ENCODE measurements at regions not wholly inside any gene's neighbourhood (a gene's known extent, or its start where the extent isn't known, plus 50 kb on each side); places are given as distances from the start of the nearest gene placed in this dataset.

- H3K9me3 ChIP-seq (ENCODE audit: control insufficient read depth, low read length), result no peaks in the 10 kb centered on the region
- TF ChIP-seq CTCF (IDR thresholded peaks at IDR 0.05), result no peak
- H3K27ac ChIP-seq, result no peak overlapping the region
- H3K27me3 ChIP-seq (ENCODE audit: control insufficient read depth, insufficient read depth, low read length), result no peaks in the 10 kb centered on the region
- H2AFZ ChIP-seq, result no peak overlapping the region
- no peak overlapping the region for H3K4me3 ChIP-seq (ENCODE audit: low read depth, low read length)
- H3K4me1 ChIP-seq, result no peaks in the 10 kb centered on the region
- H3K4me2 ChIP-seq (ENCODE audit: low read length), result no peak overlapping the region
- no peaks in the 10 kb centered on the region for H3K79me2 ChIP-seq
- H3K36me3 ChIP-seq (ENCODE audit: control insufficient read depth, insufficient read depth, low read length), result no peaks in the 10 kb centered on the region
- H3K9ac ChIP-seq, result no peak overlapping the region
Observed at GRCh38 chr18:7329016-7329415, 98.1 kb downstream of the LRRC30 start.

- Histone ChIP-seq H3K79me2 (no peaks in the 10 kb centered on the region), H3K4me1 (no peaks in the 10 kb centered on the region), H2AFZ (no peak overlapping the region), H3K27ac (no peak overlapping the region), H3K36me3 (ENCODE audit: control insufficient read depth, insufficient read depth, low read length) (no peaks in the 10 kb centered on the region), H3K4me2 (ENCODE audit: low read length) (no peak overlapping the region), H3K4me3 (ENCODE audit: low read depth, low read length) (no peak overlapping the region), H3K9ac (no peak overlapping the region), H3K27me3 (ENCODE audit: control insufficient read depth, insufficient read depth, low read length) (no peaks in the 10 kb centered on the region), H3K9me3 (ENCODE audit: control insufficient read depth, low read length) (no peaks in the 10 kb centered on the region)
- no peak for TF ChIP-seq CTCF (IDR thresholded peaks at IDR 0.05)
Observed at GRCh38 chr18:7332452-7332851, 101.6 kb downstream of the LRRC30 start.

- no peaks in the 10 kb centered on the region for H3K36me3 ChIP-seq (ENCODE audit: control insufficient read depth, insufficient read depth, low read length)
- no peaks in the 10 kb centered on the region for H3K79me2 ChIP-seq
- H2AFZ ChIP-seq, result no peak overlapping the region
- H3K4me3 ChIP-seq (ENCODE audit: low read depth, low read length), result no peak overlapping the region
- no peak overlapping the region for H3K27ac ChIP-seq
- H3K9ac ChIP-seq, result no peak overlapping the region
- no peak for TF ChIP-seq CTCF (IDR thresholded peaks at IDR 0.05)
- H3K27me3 ChIP-seq (ENCODE audit: control insufficient read depth, insufficient read depth, low read length), result no peaks in the 10 kb centered on the region
- H3K4me1 ChIP-seq, result no peaks in the 10 kb centered on the region
- no peaks in the 10 kb centered on the region for H3K9me3 ChIP-seq (ENCODE audit: control insufficient read depth, low read length)
- H3K4me2 ChIP-seq (ENCODE audit: low read length), result no peak overlapping the region
Observed at GRCh38 chr18:7333025-7333562, 102.2 kb downstream of the LRRC30 start.

GRCh38 chr18:7334973-7335568 lies 104.2 kb downstream of the LRRC30 start:
- H3K79me2 ChIP-seq, result no peaks in the 10 kb centered on the region
- H3K9ac ChIP-seq, result no peak overlapping the region
- no peaks in the 10 kb centered on the region for H3K36me3 ChIP-seq (ENCODE audit: control insufficient read depth, insufficient read depth, low read length)
- TF ChIP-seq CTCF (IDR thresholded peaks at IDR 0.05), result no peak
- no peak overlapping the region for H3K27ac ChIP-seq
- H3K4me1 ChIP-seq, result no peaks in the 10 kb centered on the region
- H3K4me3 ChIP-seq (ENCODE audit: low read depth, low read length), result no peak overlapping the region
- no peak overlapping the region for H2AFZ ChIP-seq
- no peak overlapping the region for H3K4me2 ChIP-seq (ENCODE audit: low read length)
- no peaks in the 10 kb centered on the region for H3K9me3 ChIP-seq (ENCODE audit: control insufficient read depth, low read length)
- no peaks in the 10 kb centered on the region for H3K27me3 ChIP-seq (ENCODE audit: control insufficient read depth, insufficient read depth, low read length)

- Histone ChIP-seq H3K9ac (no peak overlapping the region), H3K4me2 (ENCODE audit: low read length) (no peak overlapping the region), H3K36me3 (ENCODE audit: control insufficient read depth, insufficient read depth, low read length) (no peaks in the 10 kb centered on the region), H3K4me3 (ENCODE audit: low read depth, low read length) (no peak overlapping the region), H3K9me3 (ENCODE audit: control insufficient read depth, low read length) (no peaks in the 10 kb centered on the region), H3K27ac (no peak overlapping the region), H2AFZ (no peak overlapping the region), H3K27me3 (ENCODE audit: control insufficient read depth, insufficient read depth, low read length) (no peaks in the 10 kb centered on the region), H3K79me2 (no peaks in the 10 kb centered on the region), H3K4me1 (no peaks in the 10 kb centered on the region)
- TF ChIP-seq CTCF (IDR thresholded peaks at IDR 0.05), result no peak
Observed at GRCh38 chr18:7336623-7337022, 105.7 kb downstream of the LRRC30 start.

All from parathyroid adenoma (tissue), 2 donors.